HTR-8/SVneo (cell line): ENCODE measurements at regions not wholly inside any gene's neighbourhood (a gene's known extent, or its start where the extent isn't known, plus 50 kb on each side); places are given as distances from the start of the nearest gene placed in this dataset.

ENCODE experiments used
- DNase-seq: peaks from one replicate; pipeline ENCODE4 v3.0.0; 2011; ENCODE audit warnings: low spot score, mixed read lengths; ENCODE audit not compliant: insufficient read length
- FAIRE-seq: peaks from 2 replicates; lab custom pipeline; 2011; peaks lifted over from hg19 to GRCh38; lab: Jason Lieb, UNC

- DNase-seq (no peak), FAIRE-seq (no peak)
Observed at GRCh38 chr4:10342866-10343265, 114.4 kb downstream of the ZNF518B start.

DNA sequence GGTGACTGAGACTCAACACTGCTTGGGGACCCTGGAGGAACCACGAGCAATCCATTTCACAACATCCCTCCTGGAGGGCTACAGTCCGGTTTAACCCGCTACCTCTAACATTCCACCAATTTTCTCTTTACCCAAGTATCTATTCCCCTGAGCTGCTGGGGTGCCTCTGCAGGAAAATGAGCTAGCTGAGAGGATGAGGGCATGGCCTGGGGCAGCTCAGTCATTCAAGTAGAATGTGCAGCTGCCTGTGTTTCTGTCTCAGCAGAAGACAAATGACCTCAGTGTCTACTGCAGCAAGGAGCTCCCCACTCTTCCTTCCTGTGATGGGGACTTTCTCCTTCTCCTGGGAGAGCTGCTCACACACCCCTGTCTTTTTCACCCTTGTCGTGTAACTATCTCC, 120.8 kb downstream of the ZNF518B start:
- DNase-seq = peak; percentile 19
- FAIRE-seq = no peak

- DNase-seq (no peak), FAIRE-seq (no peak)
Observed at GRCh38 chr4:10335050-10335449, 122.2 kb downstream of the ZNF518B start.

DNA sequence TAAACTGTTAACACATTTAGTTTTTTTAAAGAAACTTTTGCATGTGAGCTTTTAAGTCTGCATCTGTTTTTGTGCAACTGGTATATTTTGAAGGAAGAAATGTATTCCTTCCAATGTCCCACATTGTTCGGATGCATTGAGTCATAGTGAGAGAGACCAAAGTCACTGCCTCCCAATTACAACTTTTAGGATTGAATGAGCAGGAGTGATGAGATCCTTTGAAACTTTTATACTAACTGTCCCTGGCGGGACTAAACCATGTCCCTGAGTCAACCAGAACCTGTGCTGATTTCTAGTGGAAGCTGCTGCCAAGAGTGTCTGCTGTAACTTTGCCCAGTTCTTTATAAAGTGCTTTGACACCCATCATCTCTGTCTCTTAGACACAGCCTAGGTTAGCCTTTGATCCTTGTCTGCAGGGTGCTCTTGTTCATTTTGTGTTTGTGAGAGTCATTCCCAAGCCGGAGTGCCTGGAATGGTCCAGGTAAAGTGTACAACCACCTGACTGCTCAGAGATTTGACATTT, 122.7 kb downstream of the ZNF518B start:
- no peak for DNase-seq
- FAIRE-seq = no peak

DNA sequence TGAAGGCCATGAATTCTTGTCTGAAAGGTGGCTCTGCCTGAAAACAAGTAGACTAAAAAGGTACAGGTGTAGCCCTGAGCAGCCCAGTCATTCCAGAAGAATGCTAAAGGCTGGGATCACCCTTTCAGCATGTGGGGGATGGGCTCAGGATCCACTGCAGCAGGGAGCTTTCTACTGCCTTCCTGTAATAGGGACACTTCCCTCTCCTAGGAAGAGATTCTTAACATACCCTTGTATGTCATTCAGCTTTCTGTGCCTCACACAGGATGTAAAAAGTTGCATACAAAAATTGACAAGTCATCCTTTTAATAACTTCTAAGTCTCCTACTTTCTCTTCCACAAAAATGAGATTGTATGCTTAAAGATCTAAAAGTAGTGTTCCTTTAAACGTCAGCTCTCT, 123.3 kb downstream of the ZNF518B start:
- no peak for DNase-seq
- no peak for FAIRE-seq

- FAIRE-seq (no peak), DNase-seq (no peak)
Observed at GRCh38 chr4:10326075-10326474, 131.2 kb downstream of the ZNF518B start.

DNA sequence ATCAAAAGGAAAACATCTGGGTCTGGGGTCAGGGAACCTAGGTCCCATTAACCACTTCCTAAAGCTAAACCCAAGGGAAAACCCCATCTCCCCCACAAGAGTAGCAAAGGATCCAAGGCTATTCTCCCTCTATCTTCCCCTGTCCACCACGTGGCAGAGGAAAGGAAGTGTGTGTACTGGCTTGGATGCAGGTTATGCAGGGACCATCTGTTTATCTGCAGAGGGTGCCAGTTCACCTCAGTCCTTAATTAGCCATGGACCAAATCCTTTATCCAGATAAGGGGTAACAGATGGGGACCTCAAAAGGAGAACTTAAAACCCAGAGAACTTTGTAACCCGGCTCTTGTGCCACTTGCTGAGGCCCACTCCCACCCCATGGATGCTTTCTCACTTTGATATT, 135.3 kb downstream of the ZNF518B start:
- DNase-seq (no peak), FAIRE-seq (no peak)

DNA sequence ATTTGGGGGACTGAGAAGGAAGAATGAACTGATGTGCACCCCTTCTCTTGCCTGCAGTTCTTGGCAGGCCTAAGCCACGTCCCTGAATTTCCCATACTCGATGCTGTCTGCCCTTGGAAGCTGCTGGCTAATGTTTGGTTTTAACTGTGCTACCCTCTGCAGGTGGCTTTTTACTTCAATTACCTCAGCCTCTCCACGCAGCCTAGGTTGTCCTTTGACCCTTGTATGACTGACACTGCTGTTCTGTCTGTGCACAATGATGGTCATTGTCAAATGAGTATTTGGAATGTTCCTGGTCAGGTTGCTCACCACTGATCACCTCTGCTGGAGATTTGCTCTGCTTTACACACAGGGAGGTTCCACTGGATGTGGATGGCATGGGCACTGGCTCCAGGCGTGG, 137.1 kb downstream of the ZNF518B start:
- FAIRE-seq = no peak
- no peak for DNase-seq

GRCh38 chr4:10317345-10317744, 139.9 kb downstream of the ZNF518B start:
- DNase-seq (no peak), FAIRE-seq (no peak)

GRCh38 chr4:10316851-10317250, 140.4 kb downstream of the ZNF518B start:
- FAIRE-seq (no peak), DNase-seq (no peak)

DNA sequence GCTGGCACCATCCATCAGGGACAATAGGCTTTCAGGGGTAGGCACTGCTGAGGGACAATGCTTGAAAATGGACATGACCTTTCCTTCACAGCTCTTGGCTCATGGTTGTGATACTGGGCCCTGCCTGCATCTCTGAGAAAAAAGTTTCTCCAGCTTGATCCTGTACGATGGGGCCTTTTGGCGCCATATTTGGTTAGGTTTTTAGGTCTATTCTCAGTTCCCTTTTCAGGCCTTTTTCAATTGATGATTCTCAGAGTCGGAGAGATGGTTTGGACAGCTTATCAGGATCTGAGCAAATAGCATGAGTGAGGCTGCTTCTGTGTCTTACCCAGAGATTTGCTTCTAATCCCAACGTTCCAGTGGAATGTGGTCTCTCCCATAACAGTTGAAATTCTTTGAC, 141.6 kb downstream of the ZNF518B start:
- no peak for FAIRE-seq
- DNase-seq = no peak

- FAIRE-seq = no peak
- no peak for DNase-seq
Observed at GRCh38 chr4:10312568-10312967, 144.7 kb downstream of the ZNF518B start.

DNA sequence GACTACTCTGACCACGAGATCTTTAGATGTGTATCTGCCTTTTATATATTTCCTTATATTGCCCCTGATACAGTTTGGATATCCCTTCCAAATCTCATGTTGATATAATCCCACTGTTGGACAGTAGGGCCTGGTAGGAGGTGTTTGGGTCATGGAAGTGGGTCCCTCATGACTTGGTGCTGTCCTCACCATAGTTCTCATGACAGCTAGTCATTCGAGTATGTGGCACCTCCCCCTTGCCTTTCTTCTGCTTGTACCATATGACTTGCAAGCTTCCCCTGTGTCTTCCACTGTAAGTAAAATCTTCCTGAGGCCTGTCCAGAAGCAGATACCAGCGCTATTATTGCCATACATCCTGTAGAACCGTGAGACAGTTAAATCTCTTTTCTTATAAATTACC, 145.3 kb downstream of the ZNF518B start:
- no peak for FAIRE-seq
- no peak for DNase-seq

- DNase-seq (no peak), FAIRE-seq (no peak)
Observed at GRCh38 chr4:10305816-10306215, 151.4 kb downstream of the ZNF518B start.

DNA sequence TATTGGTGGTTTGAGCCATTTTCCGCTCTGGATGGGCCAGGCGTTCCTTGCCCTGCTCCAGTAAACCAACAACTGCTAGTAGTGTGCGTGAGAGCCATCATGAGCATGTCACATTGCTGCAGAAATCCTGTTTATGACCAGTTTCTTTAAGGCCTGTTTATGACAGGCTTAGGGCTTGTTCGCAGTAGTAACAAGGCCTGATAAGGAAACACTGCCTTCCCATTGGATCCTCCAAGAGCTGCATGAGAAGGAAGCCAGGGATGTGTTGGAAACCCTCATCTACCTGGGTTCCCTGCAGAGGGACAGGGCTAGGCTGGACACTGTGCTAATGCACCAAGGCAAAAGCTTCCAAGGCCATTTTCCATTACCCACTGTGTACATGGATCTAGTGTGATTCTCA, 153.9 kb downstream of the ZNF518B start:
- DNase-seq (no peak), FAIRE-seq (no peak)

DNA sequence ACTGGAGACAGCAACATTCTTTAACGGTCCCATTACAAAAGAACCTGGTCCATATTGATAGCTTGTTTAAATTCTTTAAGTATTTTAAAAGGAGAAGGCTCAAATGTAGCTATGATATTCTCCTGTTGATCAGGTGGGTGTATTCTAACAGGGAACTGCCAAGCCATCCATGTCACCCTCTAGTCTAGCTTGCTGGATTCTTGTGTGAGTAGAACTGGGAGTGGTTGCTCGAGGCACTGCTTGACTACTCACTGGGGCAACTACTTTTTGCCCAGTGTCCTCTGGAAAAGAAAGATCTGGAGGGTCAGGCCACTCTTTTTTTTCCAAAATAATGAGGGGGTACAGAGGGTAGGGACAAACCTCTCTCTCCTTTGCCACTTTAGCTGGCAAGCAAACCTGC, 155.1 kb downstream of the ZNF518B start:
- no peak for DNase-seq
- no peak for FAIRE-seq

DNA sequence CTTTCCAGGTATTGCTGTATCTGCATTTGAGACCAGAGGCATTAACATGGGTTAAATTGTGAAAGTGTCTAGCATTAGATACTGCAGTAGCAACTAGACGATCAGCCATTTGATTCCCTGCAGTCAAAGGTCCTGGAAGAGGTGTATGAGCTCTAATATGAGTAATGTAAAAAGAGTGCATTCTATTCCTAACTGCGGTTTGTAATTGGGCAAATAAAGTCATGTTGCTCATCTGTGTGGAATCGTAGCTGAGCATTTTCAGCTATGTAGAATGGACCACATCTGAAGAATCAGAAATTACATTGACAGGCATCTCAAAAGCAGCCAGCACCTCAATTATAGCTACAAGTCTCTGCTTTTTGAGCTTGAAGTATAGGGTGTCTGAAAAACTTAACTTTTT, 157.6 kb downstream of the ZNF518B start:
- no peak for DNase-seq
- no peak for FAIRE-seq

DNA sequence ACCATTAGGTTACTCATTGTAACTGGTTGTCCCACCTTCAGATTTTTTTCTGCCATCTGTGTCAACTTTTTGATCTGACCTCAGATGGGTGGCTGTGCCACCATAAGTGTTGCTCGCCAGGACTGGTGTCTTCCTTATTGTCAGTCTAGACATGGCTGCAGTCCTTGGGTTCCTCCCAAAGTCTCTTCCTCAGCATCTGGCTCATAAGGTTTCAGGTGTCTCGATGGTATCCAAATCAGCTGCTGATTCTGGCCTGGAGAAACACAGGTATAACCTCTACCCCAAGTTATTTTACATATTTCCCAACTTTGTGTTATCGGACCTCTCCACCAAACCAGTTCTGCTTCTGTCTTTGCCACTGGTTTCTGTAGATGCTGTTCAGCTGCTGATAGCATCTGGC, 158.5 kb downstream of the ZNF518B start:
- DNase-seq = no peak
- FAIRE-seq = no peak

GRCh38 chr4:10296730-10297129, 160.5 kb downstream of the ZNF518B start:
- FAIRE-seq (no peak), DNase-seq (no peak)

DNA sequence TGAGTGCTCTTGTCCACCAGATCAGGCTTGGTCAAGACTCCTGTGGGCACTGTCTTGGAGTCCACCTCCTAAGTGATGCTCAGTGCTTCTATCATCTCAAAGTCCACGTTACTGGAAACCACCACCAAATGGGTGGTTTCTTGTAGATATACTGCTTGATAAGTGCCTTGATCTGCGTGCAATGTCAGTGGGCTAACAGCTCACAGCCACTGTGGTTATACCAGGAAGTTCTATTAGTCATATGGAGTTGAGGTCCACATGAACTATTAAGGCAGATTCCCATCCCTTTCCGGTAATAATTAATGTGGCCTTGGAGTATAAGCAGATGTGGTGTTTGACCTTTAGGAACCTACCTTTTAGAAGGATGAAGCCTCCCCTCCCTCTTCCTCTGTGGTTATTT, 161.9 kb downstream of the ZNF518B start:
- FAIRE-seq (no peak), DNase-seq (no peak)

DNA sequence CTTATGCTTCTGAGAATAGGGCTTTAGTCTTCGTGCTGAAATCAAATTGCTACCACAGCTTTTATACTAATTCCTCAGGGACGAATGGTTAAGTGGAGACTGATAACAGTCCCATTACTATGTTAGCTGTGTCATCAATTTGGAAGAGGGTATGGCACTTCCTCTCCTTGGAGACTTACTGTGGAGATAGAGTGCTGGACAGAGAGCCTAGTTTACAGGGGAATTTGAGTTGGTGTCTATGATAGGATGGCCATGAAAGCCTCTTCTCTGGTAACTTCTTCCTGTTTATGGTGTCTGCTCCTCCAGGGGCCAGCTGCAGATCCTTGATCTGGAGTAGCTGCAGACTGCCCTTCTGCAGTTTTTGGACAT, 167.7 kb downstream of the ZNF518B start:
- FAIRE-seq (no peak), DNase-seq (no peak)

- FAIRE-seq = no peak
Observed at GRCh38 chr4:10288830-10289537, 168.2 kb downstream of the ZNF518B start.

More at GRCh38 chr4:10288830-10289537, 168.2 kb downstream of the ZNF518B start:
- DNase-seq = no peak
